ENCODE measurements at regions not wholly inside any gene's neighbourhood (a gene's known extent, or its start where the extent isn't known, plus 50 kb on each side); places are given as distances from the start of the nearest gene placed in this dataset.

- Histone ChIP-seq H3K4me1 (replicated peaks; ENCODE audit: insufficient read depth) (no peaks in the 10 kb centered on the region), H2AFZ (no peak overlapping the region), H3K36me3 (ENCODE audit: low read depth) (no peaks in the 10 kb centered on the region), H3K9me2 (ENCODE audit: insufficient read depth) (no peaks in the 10 kb centered on the region), H3F3A (ENCODE audit: insufficient read depth, low read depth) (no peaks in the 10 kb centered on the region), H3K4me2 (no peak overlapping the region), H4K20me1 (ENCODE audit: insufficient read depth) (no peaks in the 10 kb centered on the region), H3K27me3 (ENCODE audit: insufficient read depth, low read depth) (no peaks in the 10 kb centered on the region), H3K9me3 (ENCODE audit: insufficient read depth, low read depth) (no peaks in the 10 kb centered on the region), H3K4me3 (no peak overlapping the region), H3K27ac (no peak overlapping the region), H3K79me2 (ENCODE audit: low read depth) (no peaks in the 10 kb centered on the region)
- intact Hi-C loops (cut with micrococcal nuclease; ENCODE audit: unreplicated experiment): no loop called here
- BruUV-seq (replicated peaks): no TSS peak
- no peak for DNase-seq
- TF ChIP-seq EZH2 (IDR thresholded peaks at IDR 0.05; ENCODE audit: low read depth) (no peak), CTCF (conservative IDR thresholded peaks at IDR 0.05) (no peak)
- ChIA-PET POLR2A (ENCODE audit: unreplicated experiment) (no interaction called here), CTCF (no interaction called here)
These were observed 850.3 kb upstream of the SORCS1 start for GRCh38 chr10:108014902-108015177.

- no TSS peak for BruUV-seq (replicated peaks)
- intact Hi-C loops (cut with micrococcal nuclease; ENCODE audit: unreplicated experiment): no loop called here
- Histone ChIP-seq H3K9me2 (ENCODE audit: insufficient read depth) (no peaks in the 10 kb centered on the region), H2AFZ (no peak overlapping the region), H3K36me3 (ENCODE audit: low read depth) (no peaks in the 10 kb centered on the region), H3K27me3 (ENCODE audit: insufficient read depth, low read depth) (no peaks in the 10 kb centered on the region), H3K4me1 (replicated peaks; ENCODE audit: insufficient read depth) (no peaks in the 10 kb centered on the region), H3K27ac (no peak overlapping the region), H4K20me1 (ENCODE audit: insufficient read depth) (no peaks in the 10 kb centered on the region), H3K4me2 (no peak overlapping the region), H3K79me2 (ENCODE audit: low read depth) (no peaks in the 10 kb centered on the region), H3F3A (ENCODE audit: insufficient read depth, low read depth) (no peaks in the 10 kb centered on the region), H3K9me3 (ENCODE audit: insufficient read depth, low read depth) (no peaks in the 10 kb centered on the region), H3K4me3 (no peak overlapping the region)
- DNase-seq: no peak
- TF ChIP-seq EZH2 (IDR thresholded peaks at IDR 0.05; ENCODE audit: low read depth) (no peak), CTCF (conservative IDR thresholded peaks at IDR 0.05) (no peak)
- ChIA-PET POLR2A (ENCODE audit: unreplicated experiment) (no interaction called here), CTCF (no interaction called here)
These were observed 849.8 kb upstream of the SORCS1 start for GRCh38 chr10:108014145-108014901.

- ChIA-PET POLR2A (ENCODE audit: unreplicated experiment) (no interaction called here), CTCF (no interaction called here)
- Histone ChIP-seq H3F3A (ENCODE audit: insufficient read depth, low read depth) (no peaks in the 10 kb centered on the region), H3K27me3 (ENCODE audit: insufficient read depth, low read depth) (no peaks in the 10 kb centered on the region), H3K79me2 (ENCODE audit: low read depth) (no peaks in the 10 kb centered on the region), H3K9me2 (ENCODE audit: insufficient read depth) (no peaks in the 10 kb centered on the region), H3K36me3 (ENCODE audit: low read depth) (no peaks in the 10 kb centered on the region), H2AFZ (no peak overlapping the region), H3K4me1 (replicated peaks; ENCODE audit: insufficient read depth) (no peaks in the 10 kb centered on the region), H3K27ac (no peak overlapping the region), H3K9me3 (ENCODE audit: insufficient read depth, low read depth) (no peaks in the 10 kb centered on the region), H3K4me3 (no peak overlapping the region), H4K20me1 (ENCODE audit: insufficient read depth) (no peaks in the 10 kb centered on the region), H3K4me2 (no peak overlapping the region)
- no peak for DNase-seq
- BruUV-seq (replicated peaks): no TSS peak
- intact Hi-C loops (cut with micrococcal nuclease; ENCODE audit: unreplicated experiment): no loop called here
- no peak for TF ChIP-seq EZH2 (IDR thresholded peaks at IDR 0.05; ENCODE audit: low read depth)
- no peak for TF ChIP-seq CTCF (conservative IDR thresholded peaks at IDR 0.05)
These were observed 841.1 kb upstream of the SORCS1 start for GRCh38 chr10:108005627-108006026.

All from PC-9 (cell line).